HG02973 (cell line): ENCODE measurements at regions not wholly inside any gene's neighbourhood (a gene's known extent, or its start where the extent isn't known, plus 50 kb on each side); places are given as distances from the start of the nearest gene placed in this dataset.

Experiments
- ATAC-seq: cut with Tn5 transposase; IDR thresholded peaks from one replicate; pipeline ENCODE4 v1.9.1; 2021; ENCODE audit warnings: moderate library complexity; ENCODE audit not compliant: unreplicated experiment

DNA sequence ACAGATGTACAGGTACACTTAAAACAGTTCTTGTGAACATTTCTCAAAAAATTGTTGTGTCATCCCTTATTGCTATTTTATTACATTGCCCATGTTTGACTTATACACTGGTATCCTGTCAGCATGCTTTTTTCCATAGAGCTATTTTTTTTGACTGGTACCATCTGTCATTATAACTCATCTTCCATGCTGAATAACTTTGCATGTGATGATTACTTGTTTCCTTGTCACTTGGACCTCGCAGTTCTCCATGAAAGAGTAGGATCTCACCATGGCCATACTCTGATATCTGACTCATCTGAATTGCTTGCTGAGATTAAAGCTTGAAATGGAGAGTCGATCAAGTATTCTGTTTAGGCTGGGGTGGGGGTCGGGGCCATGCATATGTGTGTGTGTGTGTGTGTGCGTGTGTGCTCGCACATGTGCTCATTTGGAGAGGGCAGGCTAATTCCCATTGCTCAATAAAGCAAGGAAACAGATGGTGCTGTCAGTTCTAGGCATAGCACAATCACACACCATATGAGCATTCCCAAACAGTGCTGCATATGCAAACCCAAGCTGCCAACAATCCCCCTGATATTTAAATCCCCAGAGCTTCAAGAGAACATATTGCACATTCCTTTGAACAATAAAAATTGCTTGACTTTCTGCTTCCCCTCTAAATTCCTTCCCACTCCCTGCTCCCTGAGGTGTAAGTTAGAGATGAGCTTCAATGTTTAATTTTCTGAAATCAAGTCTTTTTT, 62.9 kb downstream of the NHLRC3 start:
- no peak for ATAC-seq

DNA sequence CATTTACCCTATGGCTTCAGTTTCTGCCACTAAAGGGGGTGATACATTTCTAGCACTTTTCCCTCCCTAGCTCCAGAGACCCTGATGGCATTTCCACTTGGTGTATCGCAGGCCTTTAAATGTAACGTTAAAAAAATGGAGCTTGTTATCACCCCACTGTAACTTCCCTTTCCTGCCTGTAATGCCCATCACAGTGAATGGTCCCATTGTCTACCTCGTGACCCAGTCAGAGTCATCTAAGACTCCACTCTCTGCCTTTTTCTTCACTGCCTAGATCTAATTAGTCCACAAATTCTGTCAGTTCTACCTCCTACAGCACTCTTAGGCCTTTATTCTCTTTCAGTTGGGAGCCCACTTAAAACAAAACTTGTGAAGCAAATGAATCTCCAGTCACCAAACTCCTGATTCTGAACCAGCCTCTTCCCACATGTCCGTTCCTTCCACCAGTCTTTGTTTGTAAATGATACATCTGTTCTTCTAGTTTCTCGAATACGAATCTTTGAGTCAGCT, 64.8 kb downstream of the NHLRC3 start:
- no peak for ATAC-seq

DNA sequence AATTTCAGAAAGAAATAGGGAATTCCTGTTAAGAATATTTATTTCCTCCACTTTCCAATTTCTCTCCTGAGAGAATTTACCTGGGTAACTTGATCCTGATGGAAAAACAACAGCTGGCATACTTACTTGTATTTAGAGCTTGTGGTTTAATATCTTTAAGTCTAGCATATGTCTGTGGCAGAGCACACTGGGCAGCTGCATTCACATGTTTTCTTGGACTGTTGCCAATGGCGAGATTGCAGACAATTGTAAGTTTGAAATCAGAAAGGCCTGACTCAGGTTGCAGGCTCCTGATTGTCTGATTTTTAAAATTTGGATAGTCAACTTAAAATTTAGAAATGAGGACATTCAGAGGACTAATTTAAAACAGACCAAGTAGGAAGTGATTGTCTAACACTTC, 66.9 kb downstream of the NHLRC3 start:
- no peak for ATAC-seq

DNA sequence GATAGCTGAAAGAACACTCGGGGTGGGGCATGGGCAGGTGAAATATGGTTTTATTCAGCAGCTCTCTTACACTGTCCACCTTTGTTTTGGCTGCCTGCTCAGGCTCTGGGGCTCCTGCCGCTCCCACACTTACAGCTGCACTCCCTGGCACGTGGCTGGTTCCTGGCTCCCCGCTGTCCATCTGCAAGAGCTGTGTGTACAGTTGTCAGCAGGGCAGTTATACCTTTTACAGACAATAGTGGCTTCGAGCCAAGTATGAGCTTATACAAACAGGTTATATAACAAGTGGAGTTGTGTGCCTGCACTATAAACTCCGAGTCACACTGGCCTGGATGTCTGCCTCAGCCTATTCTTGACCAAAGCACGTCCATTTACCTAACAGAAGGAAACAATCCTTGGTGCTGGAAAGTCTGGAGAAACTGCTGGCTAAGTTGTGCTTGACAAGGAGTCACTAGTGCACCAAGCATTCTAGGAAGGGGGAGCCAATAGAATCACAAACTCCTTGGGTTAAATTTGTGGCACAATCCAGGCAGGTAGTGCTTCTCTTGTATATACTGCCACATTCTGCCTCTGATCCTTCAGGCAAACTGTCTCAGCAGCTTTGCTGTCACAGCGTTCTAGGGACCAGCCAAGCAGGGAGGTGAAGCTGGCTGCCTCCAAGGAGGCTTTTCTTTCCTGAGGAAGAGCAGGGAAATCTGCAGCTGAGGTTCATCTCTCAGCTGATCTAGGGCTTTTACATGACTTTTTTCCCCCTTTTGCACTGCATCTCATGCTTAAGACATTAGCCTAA, 68.2 kb downstream of the NHLRC3 start:
- ATAC-seq: no peak

DNA sequence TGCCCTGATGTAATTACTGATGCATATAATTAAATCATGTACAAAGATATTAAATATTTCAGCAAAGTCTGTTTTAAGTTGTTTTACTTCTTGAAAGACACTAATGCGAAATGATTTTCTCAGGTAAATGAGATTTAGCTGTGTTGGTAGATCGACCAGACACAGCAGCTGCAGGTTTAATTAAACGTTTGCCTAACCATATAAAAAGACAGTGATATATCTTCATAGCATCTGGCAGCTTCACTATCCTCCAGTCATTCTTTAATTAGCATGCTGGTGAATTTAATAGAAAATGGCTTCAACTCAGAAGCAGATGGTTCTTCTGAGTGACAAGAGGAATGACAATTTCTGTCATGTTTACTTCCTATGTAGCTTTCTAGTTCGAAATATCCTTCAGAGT, 69.3 kb downstream of the NHLRC3 start:
- ATAC-seq: no peak

DNA sequence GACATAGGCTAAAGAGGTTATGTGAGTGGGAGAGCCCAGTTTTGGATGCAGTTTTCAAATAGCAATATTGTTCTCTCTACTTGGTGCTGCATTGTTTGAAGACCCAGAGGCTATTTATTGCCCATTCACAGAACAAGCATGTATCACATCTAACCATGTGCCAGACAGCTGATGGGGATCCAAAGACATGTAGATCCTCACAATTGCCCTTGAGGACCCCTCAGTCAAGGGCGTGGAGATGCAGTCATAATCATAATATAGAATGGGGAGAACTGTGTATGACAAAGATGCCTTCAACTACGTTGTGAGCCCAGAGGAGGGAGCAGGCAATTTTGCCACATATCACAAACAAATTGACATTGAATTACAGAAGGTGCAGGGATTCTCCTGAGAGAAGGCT, 70.5 kb downstream of the NHLRC3 start:
- no peak for ATAC-seq

GRCh38 chr13:39110518-39111097, 72.4 kb downstream of the NHLRC3 start:
- ATAC-seq: no peak

GRCh38 chr13:39111145-39111544, 72.9 kb downstream of the NHLRC3 start:
- ATAC-seq: no peak

GRCh38 chr13:39119422-39119821, 81.2 kb downstream of the NHLRC3 start:
- ATAC-seq: no peak

DNA sequence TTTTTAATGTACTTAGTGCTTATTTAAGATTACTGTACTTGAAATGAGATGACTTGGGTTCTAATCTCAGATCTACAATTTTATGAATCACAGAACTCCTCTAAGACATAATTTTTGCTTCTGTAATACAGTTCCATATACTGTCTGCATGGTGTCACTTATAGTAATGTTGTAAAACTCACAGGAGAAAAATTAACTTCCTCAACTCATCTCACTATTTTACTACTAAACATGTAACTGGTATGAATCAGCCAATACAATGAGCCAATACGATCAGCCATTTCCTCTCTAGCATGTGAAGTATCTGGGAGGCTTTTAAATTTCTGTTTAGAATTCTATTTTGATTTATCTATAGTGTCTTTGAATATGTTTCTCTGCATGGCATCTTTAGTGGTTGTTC, 85.3 kb downstream of the NHLRC3 start:
- no peak for ATAC-seq

GRCh38 chr13:39129213-39129612, 91.0 kb downstream of the NHLRC3 start:
- no peak for ATAC-seq

DNA sequence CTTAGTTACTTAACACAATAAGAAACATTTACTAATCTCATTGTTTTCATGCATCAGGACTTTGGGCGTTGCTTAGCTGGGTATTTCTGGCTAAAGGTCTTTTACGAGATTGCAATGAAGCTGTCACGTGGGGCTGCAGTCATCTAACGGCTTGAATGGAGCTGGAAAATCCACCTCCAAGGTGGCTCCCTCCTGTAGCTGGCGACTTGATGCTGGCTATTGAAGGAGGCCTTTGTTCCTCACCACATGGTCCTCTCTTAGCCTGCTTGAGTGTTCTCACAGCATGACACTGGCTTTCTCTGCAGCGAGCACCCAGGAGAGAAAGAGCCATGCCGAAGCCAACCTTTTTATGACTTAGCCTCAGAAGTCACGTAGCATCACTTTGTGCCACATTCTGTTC, 92.0 kb downstream of the NHLRC3 start:
- no peak for ATAC-seq

DNA sequence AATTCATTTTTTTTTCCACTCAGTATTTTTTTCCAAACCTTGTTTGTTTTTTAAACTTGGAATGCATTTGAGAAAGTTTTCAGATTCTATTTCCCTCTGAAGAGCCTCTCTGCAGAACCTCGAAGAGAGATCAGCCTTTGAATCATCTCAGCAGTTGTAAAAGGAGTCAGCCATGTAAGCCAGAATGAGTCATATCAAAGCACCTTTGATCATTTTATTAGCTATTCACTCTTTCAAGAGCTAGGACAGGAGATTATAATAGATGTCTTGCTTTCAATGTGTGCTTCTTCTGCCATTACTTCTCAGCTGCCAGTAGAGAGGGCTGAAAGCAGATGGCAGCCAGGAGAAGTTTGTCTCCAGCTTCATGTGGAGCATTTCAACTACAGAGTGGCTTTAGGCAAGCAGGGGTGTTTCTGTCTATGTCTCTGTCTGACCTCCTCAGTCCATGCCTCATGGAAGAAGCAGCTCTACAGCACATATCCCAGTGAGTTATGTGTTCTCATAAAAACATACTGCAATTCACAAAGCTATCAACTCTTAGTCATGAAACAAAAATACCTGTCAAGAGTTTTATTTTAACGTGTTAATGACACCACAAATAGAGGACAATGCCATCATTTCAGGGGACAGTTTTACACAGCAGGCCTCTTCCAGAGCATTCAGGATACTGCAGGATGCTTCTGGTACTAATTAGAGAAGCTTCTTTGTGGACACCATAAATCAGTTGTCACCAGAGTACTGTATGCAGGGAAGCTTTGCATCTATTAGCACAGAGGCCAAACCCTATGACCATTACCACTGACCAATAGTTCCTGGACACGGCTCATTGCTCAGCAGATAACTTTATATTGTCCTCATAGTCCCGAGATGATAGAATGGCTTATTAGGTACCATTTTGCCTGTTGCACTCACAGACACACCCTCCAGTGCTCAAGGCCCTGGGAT, 94.3 kb downstream of the NHLRC3 start:
- no peak for ATAC-seq

DNA sequence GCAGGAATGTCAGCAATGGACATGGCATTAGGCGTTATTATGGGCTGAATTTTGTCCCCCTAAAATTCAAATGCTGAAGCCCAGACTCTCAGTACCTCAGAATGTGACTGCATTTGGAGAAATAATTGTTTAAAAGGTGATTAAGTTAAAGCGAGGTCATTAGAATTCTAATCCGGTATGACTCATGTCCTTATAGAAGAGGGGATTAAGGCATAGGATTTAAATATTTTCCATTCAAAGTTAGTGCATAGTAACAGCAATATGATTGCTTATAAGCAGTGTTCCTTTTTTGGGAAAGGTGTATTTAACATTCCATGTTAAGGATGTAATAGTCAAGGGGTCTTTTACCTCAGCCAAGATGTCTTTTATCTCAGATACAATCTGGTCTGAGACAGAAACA, 95.5 kb downstream of the NHLRC3 start:
- ATAC-seq: no peak

- ATAC-seq: no peak
Observed at GRCh38 chr13:39134574-39134973, 96.3 kb downstream of the NHLRC3 start.

GRCh38 chr13:39144391-39144790, 106.1 kb downstream of the NHLRC3 start:
- ATAC-seq: no peak

DNA sequence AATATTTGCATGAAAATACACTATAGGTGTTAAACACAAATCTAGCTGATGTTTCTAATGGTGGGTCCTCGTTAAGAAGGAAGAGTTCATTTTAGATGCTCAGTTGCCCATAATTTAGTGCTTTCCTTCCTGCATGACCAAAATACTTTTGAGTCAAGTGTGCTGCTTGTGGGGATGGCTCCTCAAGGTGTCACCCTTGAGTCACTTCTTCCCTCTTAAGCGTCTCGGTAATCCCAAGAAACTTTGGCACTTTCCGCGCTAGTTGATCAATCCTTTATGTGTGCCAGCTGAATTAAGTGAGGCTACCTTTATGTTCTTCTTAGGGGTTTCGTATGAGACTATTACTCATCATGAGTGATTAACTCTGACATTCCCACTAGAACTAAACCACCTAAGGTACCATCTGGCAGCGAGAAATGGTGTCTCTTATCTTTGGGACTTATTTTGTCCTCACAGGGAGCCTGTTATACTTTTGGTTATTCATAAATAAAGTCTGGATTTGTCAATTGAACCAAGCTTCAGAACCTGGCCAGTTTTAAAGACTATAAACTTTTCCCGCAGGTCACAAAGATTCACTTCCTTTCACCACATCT, 106.8 kb downstream of the NHLRC3 start:
- ATAC-seq: no peak

GRCh38 chr13:39148513-39148961, 110.3 kb downstream of the NHLRC3 start:
- no peak for ATAC-seq

DNA sequence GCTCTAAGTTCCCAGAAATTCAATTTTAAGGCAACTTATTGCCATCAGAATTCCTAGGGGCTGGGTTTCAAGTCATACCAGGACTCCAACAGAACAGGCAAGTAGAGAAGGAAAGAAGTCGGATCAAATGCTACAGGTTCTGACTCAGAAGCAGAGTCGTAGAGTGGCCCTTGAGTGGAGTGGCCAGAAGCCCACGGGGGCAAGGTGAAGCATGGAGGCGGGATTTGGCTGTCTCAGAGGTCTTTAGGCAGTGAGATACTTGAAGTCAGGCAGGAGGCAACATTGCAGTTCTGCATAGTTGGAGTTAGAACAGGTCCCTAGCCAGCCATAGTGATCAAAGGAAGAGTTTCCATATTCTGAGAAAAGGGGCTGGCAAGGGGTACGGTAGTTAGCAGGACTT, 111.6 kb downstream of the NHLRC3 start:
- no peak for ATAC-seq

DNA sequence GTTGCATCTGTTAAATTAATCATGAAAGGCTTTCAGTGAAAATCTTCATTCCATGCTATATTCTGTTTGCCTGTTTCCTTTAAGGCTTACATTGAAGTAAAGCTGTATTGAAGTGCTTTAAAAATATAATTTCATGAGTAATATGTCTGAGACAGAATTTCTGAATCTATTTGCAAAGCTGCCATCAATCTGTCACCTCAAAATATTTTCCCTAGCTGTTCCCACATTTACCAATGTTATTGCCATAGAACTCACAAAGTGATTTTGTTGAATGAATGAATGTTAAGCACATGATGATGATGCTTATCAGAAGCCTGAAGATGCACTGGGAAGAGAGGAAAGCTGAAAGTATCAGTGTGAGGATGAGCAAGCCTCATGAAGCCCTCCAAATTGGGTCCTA, 115.8 kb downstream of the NHLRC3 start:
- no peak for ATAC-seq
